Left ventricle myocardium inferior (tissue), 1 donor: ENCODE measurements at regions not wholly inside any gene's neighbourhood (a gene's known extent, or its start where the extent isn't known, plus 50 kb on each side); places are given as distances from the start of the nearest gene placed in this dataset.

Experiments
- DNase-seq: peaks from one replicate; pipeline ENCODE4 v3.0.0-alpha.2; 2020
- H3K27ac ChIP-seq: fragments of 200-600 bp; replicated peaks from 2 replicates; pipeline ENCODE4 v1.8.0; 2021
- H3K27me3 ChIP-seq: fragments of 200-600 bp; 2 replicates; pipeline ENCODE4 v1.8.0; 2021; ENCODE audit warnings: low read depth
- H3K36me3 ChIP-seq: fragments of 200-600 bp; 2 replicates; pipeline ENCODE4 v1.8.0; 2021
- H3K4me1 ChIP-seq: fragments of 200-600 bp; 2 replicates; pipeline ENCODE4 v1.8.0; 2021
- H3K4me3 ChIP-seq: fragments of 200-600 bp; 2 replicates; pipeline ENCODE4 v1.8.0; 2021; ENCODE audit warnings: mild to moderate bottlenecking, moderate library complexity
- H3K9me3 ChIP-seq: fragments of 200-600 bp; replicated peaks from 2 replicates; pipeline ENCODE4 v1.8.0; 2021
- intact Hi-C: fragments of 100-400 bp; cut with micrococcal nuclease; formaldehyde crosslinking; loops from one replicate; pipeline ENCODE4 v1.11.0; 2022
- TF ChIP-seq, protein P1 (sequence below): fragments of 200-600 bp; IDR thresholded peaks from 2 replicates; pipeline ENCODE4 v1.8.0; 2021; ENCODE audit warnings: antibody characterized with exemption, mild to moderate bottlenecking, borderline replicate concordance
- donor health status: DM: no; HTN: yes; CAD: no; lungs with severe emphysema.

DNA sequence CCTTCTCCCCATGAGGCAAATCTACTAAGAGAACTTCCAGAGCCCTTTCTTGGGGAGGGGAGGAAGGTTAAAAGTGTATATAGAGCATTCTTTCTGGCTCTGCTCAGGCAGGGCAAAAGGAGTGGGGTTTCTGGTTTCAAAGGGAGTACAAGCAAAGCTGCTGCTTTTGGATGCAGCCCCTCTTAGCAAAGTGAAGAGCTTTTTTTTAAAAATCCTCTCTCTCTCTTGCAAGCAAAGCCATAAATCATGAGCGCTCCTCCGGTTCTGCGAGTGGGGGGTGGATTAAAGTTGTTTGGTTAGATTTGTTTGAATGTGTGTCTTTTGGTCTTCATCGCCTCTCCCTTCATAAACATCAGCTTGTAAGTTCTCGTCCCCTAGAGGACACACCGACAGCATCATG lies 546.6 kb upstream of the TBX3 start:
- Histone ChIP-seq H3K4me3 (no peak overlapping the region), H3K4me1 (peaks cover 12% of the 10 kb centered on the region), H3K36me3 (no peaks in the 10 kb centered on the region), H3K9me3 (no peaks in the 10 kb centered on the region), H3K27me3 (peaks cover 38% of the 10 kb centered on the region), H3K27ac (no peak overlapping the region)
- no peak for DNase-seq
- TF ChIP-seq, protein P1, sequence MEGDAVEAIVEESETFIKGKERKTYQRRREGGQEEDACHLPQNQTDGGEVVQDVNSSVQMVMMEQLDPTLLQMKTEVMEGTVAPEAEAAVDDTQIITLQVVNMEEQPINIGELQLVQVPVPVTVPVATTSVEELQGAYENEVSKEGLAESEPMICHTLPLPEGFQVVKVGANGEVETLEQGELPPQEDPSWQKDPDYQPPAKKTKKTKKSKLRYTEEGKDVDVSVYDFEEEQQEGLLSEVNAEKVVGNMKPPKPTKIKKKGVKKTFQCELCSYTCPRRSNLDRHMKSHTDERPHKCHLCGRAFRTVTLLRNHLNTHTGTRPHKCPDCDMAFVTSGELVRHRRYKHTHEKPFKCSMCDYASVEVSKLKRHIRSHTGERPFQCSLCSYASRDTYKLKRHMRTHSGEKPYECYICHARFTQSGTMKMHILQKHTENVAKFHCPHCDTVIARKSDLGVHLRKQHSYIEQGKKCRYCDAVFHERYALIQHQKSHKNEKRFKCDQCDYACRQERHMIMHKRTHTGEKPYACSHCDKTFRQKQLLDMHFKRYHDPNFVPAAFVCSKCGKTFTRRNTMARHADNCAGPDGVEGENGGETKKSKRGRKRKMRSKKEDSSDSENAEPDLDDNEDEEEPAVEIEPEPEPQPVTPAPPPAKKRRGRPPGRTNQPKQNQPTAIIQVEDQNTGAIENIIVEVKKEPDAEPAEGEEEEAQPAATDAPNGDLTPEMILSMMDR: no peak
- intact Hi-C loops: no loop called here

DNA sequence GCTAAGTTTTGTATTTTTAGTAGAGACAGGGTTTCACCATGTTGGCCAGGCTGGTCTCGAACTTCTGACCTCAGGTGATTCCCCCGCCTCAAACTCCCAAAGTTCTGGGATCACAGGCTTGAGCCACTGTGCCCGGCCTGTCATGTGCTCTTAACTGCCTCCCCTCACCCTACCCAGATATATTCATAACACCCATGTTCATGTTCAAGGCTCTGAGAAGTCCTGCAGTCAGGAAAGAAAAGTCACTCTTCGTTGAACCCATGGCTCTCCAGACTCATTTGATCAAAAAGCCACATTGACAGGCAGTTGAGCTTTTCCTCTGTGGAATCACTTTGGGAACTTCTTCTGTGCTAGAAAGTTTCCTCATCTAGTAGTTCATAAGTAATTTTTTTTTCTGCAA lies 545.5 kb upstream of the TBX3 start:
- H3K36me3 ChIP-seq: no peaks in the 10 kb centered on the region
- intact Hi-C loops: no loop called here
- peaks cover 14% of the 10 kb centered on the region for H3K4me1 ChIP-seq
- TF ChIP-seq, protein P1: no peak
- no peak overlapping the region for H3K4me3 ChIP-seq
- no peaks in the 10 kb centered on the region for H3K9me3 ChIP-seq
- peaks cover 38% of the 10 kb centered on the region for H3K27me3 ChIP-seq
- H3K27ac ChIP-seq: no peak overlapping the region
- DNase-seq: no peak

DNA sequence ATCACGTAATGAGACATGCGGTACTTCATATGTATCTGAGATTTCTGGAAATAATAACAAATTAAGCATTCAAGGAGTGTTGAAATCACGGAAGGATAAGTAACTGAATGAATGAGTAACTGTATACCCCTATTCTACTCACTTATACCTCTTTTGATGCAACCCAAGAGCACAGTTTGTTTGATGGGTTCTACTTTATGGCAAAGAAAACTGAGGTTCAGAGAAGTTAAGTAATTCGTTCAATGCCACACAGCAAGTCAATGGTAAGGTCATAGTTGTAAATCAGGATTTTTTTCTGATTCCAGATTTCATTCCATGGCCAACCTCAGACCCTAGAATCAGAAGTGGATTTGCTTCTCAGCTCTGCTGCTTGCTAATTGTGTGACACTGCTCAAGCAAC lies 544.5 kb upstream of the TBX3 start:
- TF ChIP-seq, protein P1: no peak
- peaks cover 20% of the 10 kb centered on the region for H3K4me1 ChIP-seq
- H3K4me3 ChIP-seq: no peak overlapping the region
- H3K36me3 ChIP-seq: no peaks in the 10 kb centered on the region
- DNase-seq: no peak
- peaks cover 37% of the 10 kb centered on the region for H3K27me3 ChIP-seq
- intact Hi-C loops: no loop called here
- H3K9me3 ChIP-seq: no peaks in the 10 kb centered on the region
- no peak overlapping the region for H3K27ac ChIP-seq

DNA sequence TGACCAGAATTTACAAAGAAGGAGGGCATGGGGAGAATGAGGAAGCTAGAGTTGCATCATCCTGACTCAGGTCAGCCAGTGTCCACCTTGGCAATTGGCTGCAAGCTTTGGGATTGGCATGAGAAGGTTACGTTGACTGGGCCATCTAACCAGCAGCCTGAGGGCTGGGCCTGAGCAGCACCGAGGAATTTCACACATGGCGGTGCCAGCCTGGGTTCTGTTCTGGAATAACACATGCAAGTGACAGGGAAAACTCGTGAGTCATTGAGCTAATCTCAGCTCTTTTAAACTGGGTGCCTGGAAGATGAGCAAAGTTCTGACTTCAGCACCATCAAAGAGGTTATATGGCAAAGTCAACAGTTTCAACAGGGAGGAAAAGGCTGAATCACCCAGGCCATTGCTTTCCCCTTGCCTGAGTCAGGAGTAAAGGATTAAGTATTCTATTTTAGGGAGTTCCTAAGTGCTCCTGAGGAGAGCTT lies 543.2 kb upstream of the TBX3 start:
- intact Hi-C loops: no loop called here
- DNase-seq: peak; percentile 33
- TF ChIP-seq, protein P1: no peak
- H3K36me3 ChIP-seq: no peaks in the 10 kb centered on the region
- H3K4me1 ChIP-seq: peaks cover 20% of the 10 kb centered on the region
- no peak overlapping the region for H3K27ac ChIP-seq
- no peaks in the 10 kb centered on the region for H3K9me3 ChIP-seq
- H3K4me3 ChIP-seq: no peak overlapping the region
- H3K27me3 ChIP-seq: peaks cover 25% of the 10 kb centered on the region

DNA sequence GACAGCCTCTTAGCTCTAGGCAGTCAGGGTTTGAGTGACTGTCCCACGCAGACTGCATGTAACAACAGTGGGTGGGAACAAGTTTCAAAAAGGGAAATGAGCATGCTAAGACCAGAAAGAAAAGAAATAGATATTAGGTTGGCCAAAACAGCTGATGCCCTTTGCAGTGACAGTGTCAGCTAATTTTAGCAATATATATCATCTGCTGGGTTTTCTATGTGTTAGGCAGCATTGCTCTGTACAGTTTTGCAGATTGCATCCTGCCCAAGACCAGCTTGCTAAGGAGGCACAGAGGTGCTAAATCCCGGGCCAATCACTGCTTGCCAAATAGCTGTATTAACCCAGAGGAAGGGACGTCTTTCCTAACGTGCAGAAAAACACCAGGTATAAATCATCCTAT lies 541.9 kb upstream of the TBX3 start:
- H3K4me1 ChIP-seq: peaks cover 20% of the 10 kb centered on the region
- no peak overlapping the region for H3K27ac ChIP-seq
- no peak for DNase-seq
- H3K9me3 ChIP-seq: no peaks in the 10 kb centered on the region
- H3K36me3 ChIP-seq: no peaks in the 10 kb centered on the region
- peaks cover 12% of the 10 kb centered on the region for H3K27me3 ChIP-seq
- intact Hi-C loops: no loop called here
- TF ChIP-seq, protein P1: no peak
- H3K4me3 ChIP-seq: no peak overlapping the region

DNA sequence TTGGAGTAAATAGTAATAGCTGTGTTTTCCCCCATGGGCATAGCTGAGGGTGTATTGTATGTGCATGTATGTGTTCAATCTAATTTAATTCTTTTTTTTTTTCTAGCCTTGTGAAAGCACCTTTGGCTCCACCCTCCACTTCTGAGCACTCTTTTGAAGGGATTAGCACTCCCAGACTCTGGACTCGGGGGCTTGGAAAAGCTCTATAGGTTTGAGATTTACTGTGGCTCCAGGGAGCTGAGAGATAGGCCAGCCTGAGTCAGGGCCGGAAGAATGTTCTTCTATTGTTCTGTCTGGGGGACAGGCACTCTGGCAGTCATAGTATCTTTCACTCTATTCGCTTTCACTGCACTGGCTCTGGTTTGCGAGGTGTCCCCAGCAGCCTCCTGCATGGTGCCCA lies 540.0 kb upstream of the TBX3 start:
- no peak for DNase-seq
- TF ChIP-seq, protein P1: no peak
- peaks cover 20% of the 10 kb centered on the region for H3K4me1 ChIP-seq
- intact Hi-C loops: no loop called here
- no peaks in the 10 kb centered on the region for H3K36me3 ChIP-seq
- no peaks in the 10 kb centered on the region for H3K27me3 ChIP-seq
- H3K4me3 ChIP-seq: no peak overlapping the region
- no peak overlapping the region for H3K27ac ChIP-seq
- no peaks in the 10 kb centered on the region for H3K9me3 ChIP-seq
